Uterus (tissue), 3 donors: ENCODE measurements at regions not wholly inside any gene's neighbourhood (a gene's known extent, or its start where the extent isn't known, plus 50 kb on each side); places are given as distances from the start of the nearest gene placed in this dataset.

ENCODE experiments used
- DNase-seq, 2 donors: peaks; one replicate each; pipeline ENCODE4 v3.0.0-alpha.2; 2019 to 2020
- H3K27ac ChIP-seq, 2 donors: fragments of 200-600 bp; sonication (generic); 1 replicate in 1 of 2; 2 replicates in 1 of 2; pipeline ENCODE4 v1.5.1; 2016 to 2018
- H3K27me3 ChIP-seq, 2 donors: fragments of 200-600 bp; sonication (generic); one replicate each; pipeline ENCODE4 v1.5.1; 2018 to 2019; ENCODE audit warnings: control low read depth in 1 of 2
- H3K36me3 ChIP-seq, 2 donors: fragments of 200-600 bp; sonication (generic); one replicate each; pipeline ENCODE4 v1.5.1; 2019; ENCODE audit warnings: control low read depth in 1 of 2
- H3K4me1 ChIP-seq, 2 donors: fragments of 200-600 bp; sonication (generic); one replicate each; pipeline ENCODE4 v1.5.1; 2018 to 2019; ENCODE audit warnings: control low read depth in 1 of 2
- H3K4me3 ChIP-seq, 2 donors: fragments of 200-600 bp; sonication (generic); 1 replicate in 1 of 2; 2 replicates in 1 of 2; pipeline ENCODE4 v1.5.1; 2018 to 2019; ENCODE audit warnings: mild to moderate bottlenecking in 1 of 2
- H3K9me3 ChIP-seq, 2 donors: fragments of 200-600 bp; sonication (generic); one replicate each; pipeline ENCODE4 v1.5.1; 2019; ENCODE audit warnings: control low read depth in 1 of 2
- CTCF ChIP-seq, 4 experiments: fragments of 200-600 bp in 2 of 4; fragments of 450-650 bp in 2 of 4; sonication (generic) in 2 of 4; IDR thresholded peaks; one replicate each; pipeline ENCODE4 v1.5.1; 2016 to 2019; ENCODE audit warnings: antibody characterized with exemption in 4 of 4, mild to moderate bottlenecking in 2 of 4, moderate library complexity in 1 of 4
- POLR2A ChIP-seq, 2 donors: fragments of 450-650 bp; IDR thresholded peaks; one replicate each; pipeline ENCODE4 v1.6.1; 2016; ENCODE audit warnings: antibody characterized with exemption in 2 of 2, mild to moderate bottlenecking in 1 of 2, moderate library complexity in 1 of 2
- intact Hi-C: fragments of 100-400 bp; cut with DNase I; formaldehyde crosslinking; loops from one replicate; pipeline ENCODE4 v1.15.1; 2023; ENCODE audit warnings: low total_unique reads
- donor health status: DM: yes; HTN: yes; CAD: no.

- intact Hi-C loops, result no loop called here
- no peak for DNase-seq
- H3K4me1 ChIP-seq, result no peaks in the 10 kb centered on the region
- TF ChIP-seq CTCF (IDR thresholded peaks at IDR 0.05) (no peak), POLR2A (IDR thresholded peaks at IDR 0.05) (no peak)
- H3K27ac ChIP-seq, result no peak overlapping the region
- H3K9me3 ChIP-seq, result no peaks in the 10 kb centered on the region
- no peaks in the 10 kb centered on the region for H3K36me3 ChIP-seq
- H3K4me3 ChIP-seq, result no peak overlapping the region
- no peaks in the 10 kb centered on the region for H3K27me3 ChIP-seq
These were observed 1162.7 kb downstream of the BCL11B start for GRCh38 chr14:98109326-98109725.

GRCh38 chr14:98112194-98112780 is 1159.7 kb downstream of the BCL11B start:
- Histone ChIP-seq H3K9me3 (no peaks in the 10 kb centered on the region), H3K36me3 (no peaks in the 10 kb centered on the region), H3K4me1 (no peaks in the 10 kb centered on the region), H3K4me3 (no peak overlapping the region), H3K27ac (no peak overlapping the region), H3K27me3 (no peaks in the 10 kb centered on the region)
- TF ChIP-seq POLR2A (IDR thresholded peaks at IDR 0.05) (no peak), CTCF (IDR thresholded peaks at IDR 0.05) (no peak)
- intact Hi-C loops, result no loop called here
- no peak for DNase-seq

- intact Hi-C loops, result no loop called here
- H3K9me3 ChIP-seq, result no peaks in the 10 kb centered on the region
- H3K4me1 ChIP-seq, result no peaks in the 10 kb centered on the region
- no peak for DNase-seq
- no peak overlapping the region for H3K4me3 ChIP-seq
- H3K36me3 ChIP-seq, result no peaks in the 10 kb centered on the region
- H3K27me3 ChIP-seq, result no peaks in the 10 kb centered on the region
- no peak overlapping the region for H3K27ac ChIP-seq
- TF ChIP-seq CTCF (IDR thresholded peaks at IDR 0.05) (no peak), POLR2A (IDR thresholded peaks at IDR 0.05) (no peak)
These were observed 1157.7 kb downstream of the BCL11B start for GRCh38 chr14:98114122-98114895.

- H3K36me3 ChIP-seq, result no peaks in the 10 kb centered on the region
- DNase-seq, result no peak
- intact Hi-C loops, result no loop called here
- no peak overlapping the region for H3K27ac ChIP-seq
- no peak overlapping the region for H3K4me3 ChIP-seq
- no peaks in the 10 kb centered on the region for H3K9me3 ChIP-seq
- no peaks in the 10 kb centered on the region for H3K4me1 ChIP-seq
- no peak for TF ChIP-seq CTCF (IDR thresholded peaks at IDR 0.05)
- no peak for TF ChIP-seq POLR2A (IDR thresholded peaks at IDR 0.05)
- H3K27me3 ChIP-seq, result no peaks in the 10 kb centered on the region
These were observed 1157.1 kb downstream of the BCL11B start for GRCh38 chr14:98114946-98115345.

- H3K4me1 ChIP-seq, result no peaks in the 10 kb centered on the region
- H3K9me3 ChIP-seq, result no peaks in the 10 kb centered on the region
- no peak overlapping the region for H3K27ac ChIP-seq
- no peak for DNase-seq
- no peaks in the 10 kb centered on the region for H3K36me3 ChIP-seq
- no peak for TF ChIP-seq POLR2A (IDR thresholded peaks at IDR 0.05)
- no peak for TF ChIP-seq CTCF (IDR thresholded peaks at IDR 0.05)
- no peak overlapping the region for H3K4me3 ChIP-seq
- intact Hi-C loops, result no loop called here
- no peaks in the 10 kb centered on the region for H3K27me3 ChIP-seq
These were observed 1153.2 kb downstream of the BCL11B start for GRCh38 chr14:98118749-98119148.
